Astrocyte of the cerebellum (primary cell): ENCODE measurements at regions not wholly inside any gene's neighbourhood (a gene's known extent, or its start where the extent isn't known, plus 50 kb on each side); places are given as distances from the start of the nearest gene placed in this dataset.
"Not testable (repeated sequence)": the region's sequence is repeated elsewhere in the genome, so short reads cannot be mapped to it uniquely, and the experiment has no call there.

ENCODE experiments used
- DNase-seq: peaks from one replicate; pipeline ENCODE4 v3.0.0-alpha.2; 2011; ENCODE audit warnings: low read depth
- H3K4me3 ChIP-seq: 2 replicates; pipeline ENCODE4 v1.5.1; 2011; ENCODE audit warnings: mild to moderate bottlenecking, low read depth, low read length, moderate library complexity
- CTCF ChIP-seq: IDR thresholded peaks from 2 replicates; pipeline ENCODE4 v1.5.1; 2012; ENCODE audit warnings: low read length, low read depth, moderate library complexity, mild to moderate bottlenecking; ENCODE audit errors: missing control alignments
- in situ Hi-C: cut with HindIII; loops from 2 replicates; pipeline ENCODE4 v1.10.0; 2017; ENCODE audit warnings: low sequenced_read_pairs

GRCh38 chr16:26595199-26595598, 471.5 kb upstream of the C16orf82 start:
- no peak for TF ChIP-seq CTCF
- H3K4me3 ChIP-seq, result no peak overlapping the region
- in situ Hi-C loops, result no loop called here
- DNase-seq, result no peak

GRCh38 chr16:26596033-26596432, 470.7 kb upstream of the C16orf82 start:
- DNase-seq, in situ Hi-C loops: not testable (repeated sequence)

GRCh38 chr16:26598061-26598460, 468.7 kb upstream of the C16orf82 start:
- no peak for DNase-seq
- TF ChIP-seq CTCF, result no peak
- in situ Hi-C loops, result no loop called here
- H3K4me3 ChIP-seq, result no peak overlapping the region

More at GRCh38 chr16:26596033-26596432, 470.7 kb upstream of the C16orf82 start:
- H3K4me3 ChIP-seq, result not testable (repeated sequence)

DNA sequence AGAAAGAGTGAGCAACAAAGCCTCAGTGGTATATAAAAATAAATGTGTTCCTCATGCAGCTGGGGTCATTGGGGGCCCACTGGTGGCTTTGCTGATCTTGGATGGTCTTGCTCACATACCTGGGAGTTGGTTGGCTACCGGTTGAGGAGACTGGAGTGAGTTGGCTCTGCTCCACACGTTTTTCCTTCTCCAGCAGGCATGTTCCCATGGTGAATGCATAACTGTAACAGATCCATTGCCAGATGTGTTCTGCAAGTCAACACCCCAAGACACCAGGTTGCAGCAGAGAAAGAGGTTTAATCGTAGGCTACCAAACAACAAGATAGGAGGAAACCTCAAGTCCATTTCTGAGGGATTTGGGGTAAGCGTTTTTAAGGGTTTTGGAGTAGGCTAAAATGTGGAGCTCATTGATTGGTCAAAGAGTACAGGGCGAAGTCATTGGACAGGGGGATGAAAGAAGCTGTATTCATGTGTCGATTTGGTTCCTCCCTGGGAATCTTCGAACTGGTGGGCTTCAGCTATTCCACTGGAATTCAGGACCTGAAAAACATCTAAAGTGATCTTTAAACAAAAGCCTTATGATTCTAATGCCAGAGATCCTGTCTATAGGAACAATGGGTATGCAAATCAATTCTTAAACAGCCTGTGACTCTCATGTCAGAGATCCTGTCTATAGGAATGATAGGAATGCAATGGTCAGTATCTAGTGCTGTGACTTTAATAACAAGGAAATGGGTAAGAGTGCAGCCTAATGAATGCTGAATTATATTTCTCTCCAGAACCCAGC, 467.5 kb upstream of the C16orf82 start:
- no peak overlapping the region for H3K4me3 ChIP-seq
- no peak for TF ChIP-seq CTCF
- in situ Hi-C loops, result no loop called here
- no peak for DNase-seq

- no peak for DNase-seq
- H3K4me3 ChIP-seq, result no peak overlapping the region
- in situ Hi-C loops, result no loop called here
- no peak for TF ChIP-seq CTCF
Measured at GRCh38 chr16:26599785-26600104, 467.0 kb upstream of the C16orf82 start.

GRCh38 chr16:26601335-26601734, 465.4 kb upstream of the C16orf82 start:
- H3K4me3 ChIP-seq, result no peak overlapping the region
- no peak for DNase-seq
- in situ Hi-C loops, result no loop called here
- TF ChIP-seq CTCF, result no peak

DNA sequence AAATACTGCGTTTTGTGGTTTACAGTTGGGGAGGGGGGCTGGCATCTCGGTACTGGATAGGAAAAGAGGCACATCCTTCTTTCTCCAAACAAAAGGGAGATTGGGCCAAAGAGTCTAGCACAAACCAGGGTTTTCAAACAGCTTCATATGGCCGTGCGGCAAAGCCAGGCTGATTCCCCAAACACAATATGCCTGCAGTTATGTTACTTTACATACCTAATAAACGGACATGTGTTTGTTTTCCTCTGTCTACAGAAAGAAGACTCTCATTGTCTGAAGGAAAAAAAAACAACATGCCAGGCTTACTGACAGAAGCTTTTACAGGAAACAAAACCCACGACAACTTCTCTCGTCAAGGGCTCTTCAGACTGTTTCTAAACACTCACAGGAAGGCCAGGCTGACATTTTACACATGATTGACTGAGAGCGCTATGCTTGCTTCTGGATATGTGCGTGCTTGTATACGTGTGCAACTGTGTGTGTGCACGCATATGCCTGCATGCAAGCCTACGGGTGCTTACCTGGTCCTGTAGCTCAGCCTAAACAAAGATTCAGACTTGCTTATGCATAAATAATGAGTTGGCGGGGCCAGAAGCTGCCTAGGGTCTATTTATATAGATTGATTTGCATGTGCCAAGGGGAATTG, 461.0 kb upstream of the C16orf82 start:
- DNase-seq, result no peak
- no peak for TF ChIP-seq CTCF
- in situ Hi-C loops, result no loop called here
- H3K4me3 ChIP-seq, result no peak overlapping the region
